IMR-90 (cell line): ENCODE measurements at regions not wholly inside any gene's neighbourhood (a gene's known extent, or its start where the extent isn't known, plus 50 kb on each side); places are given as distances from the start of the nearest gene placed in this dataset.

ENCODE experiments used
- ATAC-seq: fragments of 200-7000 bp; cut with Tn5 transposase; 2 replicates; pipeline ENCODE4 v1.9.1; 2020; ENCODE audit warnings: low read depth, mild to moderate bottlenecking, moderate library complexity
- BruUV-seq: library from RNA; stranded (reverse); fragments of 400-500 nt; replicated peaks from 2 replicates; lab custom pipeline; 2021; lab: Mats Ljungman, UMichigan
- CTCF ChIA-PET: fragments of 300-600 bp; formaldehyde crosslinking; extraction: SDS; loops from one replicate; lab custom pipeline; 2021; ENCODE audit warnings: antibody characterized with exemption; lab: Yijun Ruan, JAX
- POLR2A ChIA-PET: fragments of 300-600 bp; sonication (Branson Sonifier 250); formaldehyde crosslinking; loops from one replicate; lab custom pipeline; 2022; ENCODE audit warnings: antibody characterized with exemption; ENCODE audit not compliant: unreplicated experiment; lab: Charles Lee
- DNase-seq: peaks from one replicate; pipeline ENCODE4 v3.0.0; 2013
- H2AFZ ChIP-seq: replicated peaks from 2 replicates; pipeline ENCODE3; 2013; ENCODE audit warnings: low read length, mild to moderate bottlenecking; ENCODE audit not compliant: poor library complexity
- H2AK5ac ChIP-seq: 2 replicates; pipeline ENCODE4 v1.6.1; 2013; ENCODE audit warnings: low read depth, low read length, inconsistent platforms
- H2AK9ac ChIP-seq: replicated peaks from 2 replicates; pipeline ENCODE3; 2013; ENCODE audit warnings: mild to moderate bottlenecking, low read depth, low read length, moderate library complexity; ENCODE audit not compliant: poor library complexity
- H2BK120ac ChIP-seq: 2 replicates; pipeline ENCODE4 v1.6.1; 2013; ENCODE audit warnings: low read depth, low read length, inconsistent platforms
- H2BK15ac ChIP-seq: 3 replicates; pipeline ENCODE4 v1.6.1; 2013; ENCODE audit warnings: low read depth, low read length, inconsistent platforms
- H2BK20ac ChIP-seq: 2 replicates; pipeline ENCODE4 v1.6.1; 2013; ENCODE audit warnings: low read depth, mild to moderate bottlenecking, inconsistent platforms, low read length, moderate library complexity
- H2BK5ac ChIP-seq: 2 replicates; pipeline ENCODE4 v1.6.1; 2013; ENCODE audit warnings: mild to moderate bottlenecking, low read depth, low read length, inconsistent platforms; ENCODE audit not compliant: poor library complexity, severe bottlenecking
- H3K14ac ChIP-seq: replicated peaks from 2 replicates; pipeline ENCODE4 v1.6.1; 2013; ENCODE audit warnings: low read depth, low read length, inconsistent platforms
- H3K18ac ChIP-seq: 2 replicates; pipeline ENCODE4 v1.6.1; 2013; ENCODE audit warnings: low read depth, low read length, control low read depth
- H3K23ac ChIP-seq: 2 replicates; pipeline ENCODE4 v1.6.1; 2013; ENCODE audit warnings: low read depth, low read length, inconsistent platforms
- H3K27ac ChIP-seq: 2 replicates; pipeline ENCODE4 v1.5.1; 2013; ENCODE audit warnings: mild to moderate bottlenecking, control low read depth, low read length; ENCODE audit not compliant: insufficient read depth
- H3K27me3 ChIP-seq: 2 replicates; pipeline ENCODE4 v1.6.1; 2013; ENCODE audit warnings: low read length; ENCODE audit not compliant: control insufficient read depth, insufficient read depth
- H3K36me3 ChIP-seq: 2 replicates; pipeline ENCODE4 v1.6.1; 2013; ENCODE audit warnings: low read length, mixed read lengths; ENCODE audit not compliant: control insufficient read depth, insufficient read depth
- H3K4ac ChIP-seq: 2 replicates; pipeline ENCODE4 v1.6.1; 2013; ENCODE audit warnings: low read depth, low read length, inconsistent platforms
- H3K4me1 ChIP-seq: 2 replicates; pipeline ENCODE4 v1.6.1; 2013; ENCODE audit warnings: low read length, mixed read lengths; ENCODE audit not compliant: control insufficient read depth, insufficient read depth
- H3K4me2 ChIP-seq: 2 replicates; pipeline ENCODE4 v1.6.1; 2013; ENCODE audit warnings: low read depth, mild to moderate bottlenecking, control low read depth, low read length, moderate library complexity
- H3K4me3 ChIP-seq: 2 replicates; pipeline ENCODE4 v1.5.1; 2013; ENCODE audit warnings: low read depth, mild to moderate bottlenecking, control low read depth, low read length, moderate library complexity; ENCODE audit not compliant: insufficient read depth
- H3K56ac ChIP-seq: 2 replicates; pipeline ENCODE4 v1.6.1; 2013; ENCODE audit warnings: low read length, inconsistent platforms; ENCODE audit not compliant: insufficient read depth; ENCODE audit errors: extremely low read depth
- H3K79me1 ChIP-seq, 2 experiments: 2 replicates each; pipeline ENCODE4 v1.6.1; 2013; ENCODE audit warnings: low read length in 2 of 2, inconsistent platforms in 1 of 2, low read depth in 1 of 2
- H3K9ac ChIP-seq: 2 replicates; pipeline ENCODE4 v1.6.1; 2013; ENCODE audit warnings: low read depth, low read length, control low read depth
- H3K9me1 ChIP-seq: 2 replicates; pipeline ENCODE4 v1.6.1; 2013; ENCODE audit warnings: low read length, inconsistent platforms; ENCODE audit not compliant: insufficient read depth
- H3K9me3 ChIP-seq: 2 replicates; pipeline ENCODE4 v1.6.1; 2013; ENCODE audit warnings: low read length; ENCODE audit not compliant: control insufficient read depth, insufficient read depth
- H4K20me1 ChIP-seq: 2 replicates; pipeline ENCODE4 v1.6.1; 2013; ENCODE audit warnings: low read length, inconsistent platforms; ENCODE audit not compliant: insufficient read depth
- H4K5ac ChIP-seq: 2 replicates; pipeline ENCODE4 v1.6.1; 2013; ENCODE audit warnings: mild to moderate bottlenecking, low read depth, low read length, control low read depth
- H4K8ac ChIP-seq, 2 experiments: 2 replicates each; pipeline ENCODE4 v1.6.1; 2013; ENCODE audit warnings: low read depth in 2 of 2, low read length in 2 of 2, control low read depth in 1 of 2, inconsistent platforms in 1 of 2
- H4K91ac ChIP-seq: 2 replicates; pipeline ENCODE4 v1.6.1; 2013; ENCODE audit warnings: low read depth, low read length, inconsistent platforms; ENCODE audit not compliant: insufficient read depth
- BHLHE40 ChIP-seq: fragments of 150-350 bp; IDR thresholded peaks from 2 replicates; pipeline ENCODE4 v1.6.1; 2016; ENCODE audit warnings: mild to moderate bottlenecking, low read depth, low read length
- CEBPB ChIP-seq: IDR thresholded peaks from 2 replicates; pipeline ENCODE4 v1.6.1; 2012; ENCODE audit warnings: low read depth, low read length, improper control_type of control experiment
- CHD1 ChIP-seq: IDR thresholded peaks from 2 replicates; pipeline ENCODE4 v1.6.1; 2012; ENCODE audit warnings: low read depth, low read length, improper control_type of control experiment
- ELK1 ChIP-seq: fragments of 150-350 bp; IDR thresholded peaks from 2 replicates; pipeline ENCODE4 v1.6.1; 2016; ENCODE audit warnings: low read depth, mild to moderate bottlenecking, low read length, moderate library complexity, borderline replicate concordance
- FOS ChIP-seq: fragments of 150-350 bp; IDR thresholded peaks from 2 replicates; pipeline ENCODE4 v1.6.1; 2016; ENCODE audit warnings: low read depth, low read length
- MAFK ChIP-seq: IDR thresholded peaks from 2 replicates; pipeline ENCODE4 v1.6.1; 2012; ENCODE audit warnings: low read depth, low read length, improper control_type of control experiment
- MAZ ChIP-seq: IDR thresholded peaks from 2 replicates; pipeline ENCODE4 v1.6.1; 2012; ENCODE audit warnings: low read depth, mild to moderate bottlenecking, low read length, improper control_type of control experiment, moderate library complexity, borderline replicate concordance
- MXI1 ChIP-seq: IDR thresholded peaks from 2 replicates; pipeline ENCODE4 v1.6.1; 2012; ENCODE audit warnings: low read depth, mild to moderate bottlenecking, low read length, moderate library complexity, borderline replicate concordance
- NFE2L2 ChIP-seq: fragments of 150-350 bp; IDR thresholded peaks from 2 replicates; pipeline ENCODE4 v1.6.1; 2016; ENCODE audit warnings: low read depth, mild to moderate bottlenecking, low read length
- POLR2A ChIP-seq: IDR thresholded peaks from 2 replicates; pipeline ENCODE4 v1.6.1; 2012; ENCODE audit warnings: mild to moderate bottlenecking, low read depth, low read length
- RAD21 ChIP-seq: IDR thresholded peaks from 2 replicates; pipeline ENCODE4 v1.6.1; 2012; ENCODE audit warnings: low read length, improper control_type of control experiment
- RCOR1 ChIP-seq: IDR thresholded peaks from 2 replicates; pipeline ENCODE4 v1.6.1; 2012; ENCODE audit warnings: mild to moderate bottlenecking, low read length, improper control_type of control experiment; ENCODE audit not compliant: insufficient replicate concordance
- RFX5 ChIP-seq: IDR thresholded peaks from 2 replicates; pipeline ENCODE4 v1.8.0; 2012; ENCODE audit warnings: low read depth, mild to moderate bottlenecking, low read length, moderate library complexity
- SMC3 ChIP-seq: fragments of 150-350 bp; IDR thresholded peaks from 2 replicates; pipeline ENCODE4 v1.6.1; 2016; ENCODE audit warnings: low read depth, mild to moderate bottlenecking, antibody characterized with exemption, low read length, moderate library complexity
- WGBS, 2 experiments: methylation state at CpG; one replicate each; pipeline versions ENCODE4 v1.1.5 to v1.1.7; 2013; ENCODE audit warnings: missing lambda C conversion rate in 2 of 2; ENCODE audit not compliant: insufficient read length in 1 of 2; ENCODE audit errors: extremely low coverage in 2 of 2; 5-methylcytosine and 5-hydroxymethylcytosine counted together
- dilution Hi-C: fragments of 300-500 bp; cut with HindIII; formaldehyde crosslinking; loops from one replicate; pipeline ENCODE4 v1.14.3; 2018; ENCODE audit warnings: low sequenced_read_pairs; ENCODE audit not compliant: unreplicated experiment
- in situ Hi-C: fragments of 300-500 bp; cut with MboI; formaldehyde crosslinking; loops from 3 replicates; pipeline ENCODE4 v1.14.3; 2019; ENCODE audit warnings: low sequenced_read_pairs, inconsistent platforms, mixed read lengths
- intact Hi-C: fragments of 100-400 bp; cut with micrococcal nuclease; formaldehyde crosslinking; loops from 2 replicates; pipeline ENCODE4 v1.10.0; 2022
- TF ChIP-seq, protein P1 (sequence below): fragments of 150-350 bp; IDR thresholded peaks from 2 replicates; pipeline ENCODE4 v1.6.1; 2017; ENCODE audit warnings: mild to moderate bottlenecking, antibody characterized with exemption, low read length, low read depth
- TF ChIP-seq, protein P2 (sequence below): conservative IDR thresholded peaks from 2 replicates; pipeline ENCODE4 v1.5.1; 2012; ENCODE audit warnings: mild to moderate bottlenecking, low read depth, low read length, improper control_type of control experiment

- no peak overlapping the region for H2BK15ac ChIP-seq
- POLR2A ChIA-PET = no interaction called here
- 80% methylated on average over 1 of the region's 3 CpGs; no CpG with 5 or more reads in 1 of the 2 experiments for WGBS, 2 experiments
Observed at GRCh38 chr7:132681951-132682350, 105.7 kb upstream of the PLXNA4 start.

More at GRCh38 chr7:132681951-132682350, 105.7 kb upstream of the PLXNA4 start:
- in situ Hi-C loops (no loop called here), dilution Hi-C loops (no loop called here), intact Hi-C loops (no loop called here)
- Histone ChIP-seq H3K14ac (no peak overlapping the region), H4K91ac (no peak overlapping the region), H3K56ac (no peak overlapping the region), H3K36me3 (no peaks in the 10 kb centered on the region), H3K23ac (no peak overlapping the region), H3K27ac (no peak overlapping the region), H3K9me3 (no peaks in the 10 kb centered on the region), H2BK120ac (no peak overlapping the region), H3K4me3 (no peak overlapping the region), H4K8ac (no peak overlapping the region), H2AFZ (no peak overlapping the region), H3K9me1 (no peaks in the 10 kb centered on the region), H4K20me1 (no peaks in the 10 kb centered on the region), H3K18ac (no peak overlapping the region), H3K79me1 (no peaks in the 10 kb centered on the region), H3K4ac (no peak overlapping the region), H3K27me3 (no peaks in the 10 kb centered on the region), H3K4me1 (no peaks in the 10 kb centered on the region), H4K5ac (no peak overlapping the region), H2AK5ac (no peak overlapping the region), H2BK5ac (no peak overlapping the region), H2AK9ac (no peak overlapping the region), H3K9ac (no peak overlapping the region), H3K4me2 (no peak overlapping the region), H2BK20ac (no peak overlapping the region)
- no peak for TF ChIP-seq RFX5
- TF ChIP-seq, protein P1, sequence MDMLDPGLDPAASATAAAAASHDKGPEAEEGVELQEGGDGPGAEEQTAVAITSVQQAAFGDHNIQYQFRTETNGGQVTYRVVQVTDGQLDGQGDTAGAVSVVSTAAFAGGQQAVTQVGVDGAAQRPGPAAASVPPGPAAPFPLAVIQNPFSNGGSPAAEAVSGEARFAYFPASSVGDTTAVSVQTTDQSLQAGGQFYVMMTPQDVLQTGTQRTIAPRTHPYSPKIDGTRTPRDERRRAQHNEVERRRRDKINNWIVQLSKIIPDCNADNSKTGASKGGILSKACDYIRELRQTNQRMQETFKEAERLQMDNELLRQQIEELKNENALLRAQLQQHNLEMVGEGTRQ = no peak
- no peak for TF ChIP-seq FOS
- TF ChIP-seq, protein P2, sequence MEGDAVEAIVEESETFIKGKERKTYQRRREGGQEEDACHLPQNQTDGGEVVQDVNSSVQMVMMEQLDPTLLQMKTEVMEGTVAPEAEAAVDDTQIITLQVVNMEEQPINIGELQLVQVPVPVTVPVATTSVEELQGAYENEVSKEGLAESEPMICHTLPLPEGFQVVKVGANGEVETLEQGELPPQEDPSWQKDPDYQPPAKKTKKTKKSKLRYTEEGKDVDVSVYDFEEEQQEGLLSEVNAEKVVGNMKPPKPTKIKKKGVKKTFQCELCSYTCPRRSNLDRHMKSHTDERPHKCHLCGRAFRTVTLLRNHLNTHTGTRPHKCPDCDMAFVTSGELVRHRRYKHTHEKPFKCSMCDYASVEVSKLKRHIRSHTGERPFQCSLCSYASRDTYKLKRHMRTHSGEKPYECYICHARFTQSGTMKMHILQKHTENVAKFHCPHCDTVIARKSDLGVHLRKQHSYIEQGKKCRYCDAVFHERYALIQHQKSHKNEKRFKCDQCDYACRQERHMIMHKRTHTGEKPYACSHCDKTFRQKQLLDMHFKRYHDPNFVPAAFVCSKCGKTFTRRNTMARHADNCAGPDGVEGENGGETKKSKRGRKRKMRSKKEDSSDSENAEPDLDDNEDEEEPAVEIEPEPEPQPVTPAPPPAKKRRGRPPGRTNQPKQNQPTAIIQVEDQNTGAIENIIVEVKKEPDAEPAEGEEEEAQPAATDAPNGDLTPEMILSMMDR = no peak
- no peak for TF ChIP-seq ELK1
- TF ChIP-seq SMC3 = no peak
- TF ChIP-seq POLR2A = no peak
- no peak for TF ChIP-seq RCOR1
- no peak for TF ChIP-seq MXI1
- TF ChIP-seq MAFK = no peak
- TF ChIP-seq RAD21 = no peak
- no peak for TF ChIP-seq BHLHE40
- no peak for TF ChIP-seq NFE2L2
- no peak for TF ChIP-seq MAZ
- no peak for TF ChIP-seq CEBPB
- no peak for TF ChIP-seq CHD1
- ATAC-seq (no peak), DNase-seq (no peak)
- no TSS peak for BruUV-seq
- CTCF ChIA-PET = no interaction called here
